HG03066 (cell line): ENCODE measurements at regions not wholly inside any gene's neighbourhood (a gene's known extent, or its start where the extent isn't known, plus 50 kb on each side); places are given as distances from the start of the nearest gene placed in this dataset.
"Not testable (repeated sequence)": the region's sequence is repeated elsewhere in the genome, so short reads cannot be mapped to it uniquely, and the experiment has no call there.

Experiments used
- ATAC-seq: cut with Tn5 transposase; IDR thresholded peaks from one replicate; pipeline ENCODE4 v1.9.1; 2021; ENCODE audit warnings: low read depth; ENCODE audit not compliant: unreplicated experiment

GRCh38 chr10:60485025-60485424 lies 95.3 kb upstream of the ANK3 start:
- ATAC-seq = no peak

- no peak for ATAC-seq
These were observed 91.3 kb upstream of the ANK3 start for GRCh38 chr10:60480865-60481563.

GRCh38 chr10:60479305-60480020 lies 89.8 kb upstream of the ANK3 start:
- ATAC-seq = no peak

GRCh38 chr10:60476451-60476850 lies 86.8 kb upstream of the ANK3 start:
- ATAC-seq = no peak

- ATAC-seq = no peak
These were observed 83.9 kb upstream of the ANK3 start for GRCh38 chr10:60473557-60473956.

GRCh38 chr10:60470091-60470490 lies 80.4 kb upstream of the ANK3 start:
- ATAC-seq = no peak

- not testable (repeated sequence) for ATAC-seq
These were observed 79.5 kb upstream of the ANK3 start for GRCh38 chr10:60469147-60469546.

GRCh38 chr10:60467202-60467546 lies 77.5 kb upstream of the ANK3 start:
- ATAC-seq = no peak

- ATAC-seq = no peak
These were observed 76.9 kb upstream of the ANK3 start for GRCh38 chr10:60466267-60467201.

- no peak for ATAC-seq
These were observed 76.1 kb upstream of the ANK3 start for GRCh38 chr10:60465801-60466200.

- no peak for ATAC-seq
These were observed 75.0 kb upstream of the ANK3 start for GRCh38 chr10:60464659-60465058.

- ATAC-seq = no peak
These were observed 74.1 kb upstream of the ANK3 start for GRCh38 chr10:60463746-60464145.

- no peak for ATAC-seq
These were observed 72.0 kb upstream of the ANK3 start for GRCh38 chr10:60461688-60462087.

GRCh38 chr10:60459701-60460457 lies 70.2 kb upstream of the ANK3 start:
- ATAC-seq = no peak

GRCh38 chr10:60456053-60456452 lies 66.4 kb upstream of the ANK3 start:
- no peak for ATAC-seq

- ATAC-seq = no peak
These were observed 64.7 kb upstream of the ANK3 start for GRCh38 chr10:60454336-60454735.

- ATAC-seq = no peak
These were observed 63.4 kb upstream of the ANK3 start for GRCh38 chr10:60453036-60453435.

- no peak for ATAC-seq
These were observed 60.6 kb upstream of the ANK3 start for GRCh38 chr10:60450291-60450690.

GRCh38 chr10:60448246-60448645 lies 58.6 kb upstream of the ANK3 start:
- no peak for ATAC-seq

GRCh38 chr10:60446851-60447250 lies 57.2 kb upstream of the ANK3 start:
- ATAC-seq = no peak
